ENCODE measurements at regions not wholly inside any gene's neighbourhood (a gene's known extent, or its start where the extent isn't known, plus 50 kb on each side); places are given as distances from the start of the nearest gene placed in this dataset.

GRCh38 chr10:123565691-123566660 lies 100.2 kb upstream of the GPR26 start:
- Histone ChIP-seq H3K27ac (replicated peaks in 1 of 4) (no peak overlapping the region), H3K4me3 (no peak overlapping the region), H3K9me3 (no peaks in the 10 kb centered on the region), H3K36me3 (no peaks in the 10 kb centered on the region), H3K27me3 (peaks cover 0 to 43% (median 3%) of the 10 kb centered on the region in 4 donors), H3K4me1 (no peaks in the 10 kb centered on the region)
- intact Hi-C loops (cut with DNase I), result loop anchor here (10.0 kb wide), 1 partner anchor 521 kb away; no protein-coding TSS in a partner anchor
- no peak for DNase-seq (ENCODE audit: extremely low spot score)
- TF ChIP-seq EP300 (IDR thresholded peaks at IDR 0.05) (no peak), POLR2A (IDR thresholded peaks at IDR 0.05; ENCODE audit: low read depth) (no peak), CTCF (IDR thresholded peaks at IDR 0.05) (no peak), POLR2AphosphoS5 (IDR thresholded peaks at IDR 0.05) (no peak)
- 94% methylated on average over 11 of the region's 14 CpGs for WGBS

- TF ChIP-seq POLR2AphosphoS5 (IDR thresholded peaks at IDR 0.05), result no peak
- no peak for TF ChIP-seq CTCF (IDR thresholded peaks at IDR 0.05)
- TF ChIP-seq EP300 (IDR thresholded peaks at IDR 0.05), result no peak
- no peak for TF ChIP-seq POLR2A (IDR thresholded peaks at IDR 0.05; ENCODE audit: low read depth)
- Histone ChIP-seq H3K27me3 (peaks cover 0 to 59% (median 8%) of the 10 kb centered on the region in 4 donors), H3K4me3 (no peak overlapping the region), H3K4me1 (no peaks in the 10 kb centered on the region), H3K27ac (replicated peaks in 1 of 4) (no peak overlapping the region), H3K9me3 (no peaks in the 10 kb centered on the region), H3K36me3 (no peaks in the 10 kb centered on the region)
- DNase-seq (ENCODE audit: extremely low spot score), result no peak
- intact Hi-C loops (cut with DNase I), result loop anchor here (10.0 kb wide), 1 partner anchor 523 kb away; no protein-coding TSS in a partner anchor
- 88% methylated on average over 20 of the region's 21 CpGs for WGBS
These were observed 98.0 kb upstream of the GPR26 start for GRCh38 chr10:123567984-123568739.

- WGBS, result 70% methylated on average over 6 of the region's 6 CpGs
These were observed 97.4 kb upstream of the GPR26 start for GRCh38 chr10:123568751-123569150.

More at GRCh38 chr10:123568751-123569150, 97.4 kb upstream of the GPR26 start:
- no peaks in the 10 kb centered on the region for H3K36me3 ChIP-seq
- DNase-seq (ENCODE audit: extremely low spot score), result no peak
- intact Hi-C loops (cut with DNase I), result loop anchor here (10.0 kb wide), 1 partner anchor 524 kb away; no protein-coding TSS in a partner anchor
- no peak overlapping the region for H3K4me3 ChIP-seq
- no peak overlapping the region for H3K27ac ChIP-seq (replicated peaks in 1 of 4)
- TF ChIP-seq POLR2A (IDR thresholded peaks at IDR 0.05; ENCODE audit: low read depth), result no peak
- no peak for TF ChIP-seq CTCF (IDR thresholded peaks at IDR 0.05)
- no peak for TF ChIP-seq POLR2AphosphoS5 (IDR thresholded peaks at IDR 0.05)
- TF ChIP-seq EP300 (IDR thresholded peaks at IDR 0.05), result no peak
- H3K27me3 ChIP-seq, result peaks cover 0 to 65% (median 8%) of the 10 kb centered on the region in 4 donors
- no peaks in the 10 kb centered on the region for H3K4me1 ChIP-seq
- no peaks in the 10 kb centered on the region for H3K9me3 ChIP-seq
